HG03175 (cell line): ENCODE measurements at regions not wholly inside any gene's neighbourhood (a gene's known extent, or its start where the extent isn't known, plus 50 kb on each side); places are given as distances from the start of the nearest gene placed in this dataset.
A peak's percentile ranks its signal among the peaks of the same experiment; 100 is the strongest.
"Not testable (repeated sequence)": the region's sequence is repeated elsewhere in the genome, so short reads cannot be mapped to it uniquely, and the experiment has no call there.

ENCODE experiments used
- ATAC-seq: cut with Tn5 transposase; IDR thresholded peaks from one replicate; pipeline ENCODE4 v1.9.1; 2021; ENCODE audit warnings: mild to moderate bottlenecking, moderate library complexity; ENCODE audit not compliant: unreplicated experiment

GRCh38 chr1:172795741-172796140 is 136.8 kb downstream of the FASLG start:
- no peak for ATAC-seq

DNA sequence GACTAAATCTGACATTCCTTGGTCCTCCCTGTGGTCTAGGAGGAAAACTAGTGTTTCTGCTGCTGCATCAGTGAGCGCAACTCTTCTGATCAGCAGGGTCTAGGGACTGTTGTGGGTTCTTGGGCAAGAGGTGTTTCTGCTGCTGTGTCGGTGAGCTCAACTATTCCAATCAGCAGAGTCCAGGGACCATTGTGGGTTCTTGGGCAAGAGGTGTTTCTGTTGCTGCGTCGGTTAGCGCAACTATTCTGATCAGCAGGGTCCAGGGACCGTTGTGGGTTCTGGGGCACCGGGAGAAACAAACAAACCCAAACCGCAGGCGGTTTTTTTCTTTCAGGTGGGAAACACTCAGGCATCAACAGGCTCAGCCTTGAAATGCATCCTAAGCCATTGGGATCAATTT is 140.9 kb downstream of the FASLG start:
- ATAC-seq, result not testable (repeated sequence)

DNA sequence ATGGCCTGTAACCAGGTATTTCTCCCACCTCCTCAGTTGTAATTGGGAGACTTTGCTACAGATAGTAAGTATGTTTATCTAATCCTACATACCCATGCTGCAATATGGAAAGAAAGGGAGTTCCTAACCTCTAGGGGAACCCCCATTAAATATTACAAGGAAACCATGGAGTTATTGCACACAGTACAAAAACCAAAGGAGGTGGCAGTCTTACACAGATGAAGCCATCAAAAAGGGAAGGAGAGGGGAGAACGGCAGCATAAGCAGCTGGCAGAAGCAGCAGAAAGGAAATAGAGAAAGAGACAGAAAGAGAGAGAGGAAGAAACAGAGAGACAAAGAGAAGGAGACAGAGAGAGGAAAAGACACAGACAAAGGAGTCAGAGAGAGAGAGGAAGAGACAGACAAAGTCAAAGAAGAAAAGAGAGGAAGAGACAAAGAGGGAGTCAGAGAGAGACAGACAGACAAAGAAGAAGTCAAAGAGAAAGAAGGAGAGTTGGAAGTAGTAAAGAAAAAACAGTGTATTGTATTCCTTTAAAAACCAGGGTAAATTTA is 142.9 kb downstream of the FASLG start:
- no peak for ATAC-seq

DNA sequence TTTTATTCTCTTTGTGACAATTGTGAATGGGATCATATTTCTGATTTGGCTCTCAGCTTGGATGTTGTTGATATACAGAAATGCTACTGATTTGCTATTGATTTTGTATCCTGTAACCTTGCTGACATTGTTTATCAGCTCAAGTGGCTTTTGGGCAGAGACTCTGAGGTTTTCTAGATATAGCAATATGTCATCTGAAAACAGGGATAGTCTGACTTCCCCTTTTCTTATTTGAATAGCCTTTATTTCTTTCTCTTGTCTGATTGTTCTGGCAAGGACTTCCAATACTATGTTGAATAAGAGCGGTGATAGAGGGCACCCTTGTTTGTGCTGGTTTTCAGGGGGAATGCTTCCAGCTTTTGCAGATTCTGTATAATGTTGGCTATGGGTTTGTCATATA is 150.8 kb downstream of the FASLG start:
- ATAC-seq, result no peak

DNA sequence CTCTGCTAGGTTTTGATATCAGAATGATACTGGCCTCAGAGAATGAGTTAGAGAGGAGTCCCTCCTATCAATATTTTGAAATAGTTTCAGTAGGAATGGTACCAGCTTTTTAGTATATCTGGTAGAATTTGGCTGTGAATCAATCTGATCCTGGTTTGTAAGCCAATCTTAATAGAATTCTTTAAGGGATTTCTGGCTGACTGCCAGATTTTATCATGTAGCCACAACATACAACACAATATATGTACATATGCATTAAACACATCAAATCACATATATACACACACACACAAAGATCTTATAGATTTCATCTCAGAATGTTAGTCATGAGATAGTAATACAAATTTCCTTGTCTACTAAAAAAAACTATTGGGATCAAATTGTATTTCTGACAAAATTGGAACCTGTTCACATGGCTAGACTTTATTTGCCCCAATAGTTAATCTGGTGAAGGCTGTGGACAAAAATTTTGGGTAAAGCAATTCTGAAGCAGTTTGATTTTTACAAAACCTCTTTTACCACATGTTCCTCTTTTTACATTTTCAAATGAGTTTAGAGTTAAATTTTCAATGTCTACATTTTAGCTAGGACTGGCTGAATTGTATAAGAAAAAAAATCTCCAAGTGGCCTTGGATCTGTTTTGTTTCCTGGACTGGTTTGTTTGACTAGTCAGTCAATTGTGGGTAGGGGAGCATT is 151.7 kb downstream of the FASLG start:
- ATAC-seq, result no peak

DNA sequence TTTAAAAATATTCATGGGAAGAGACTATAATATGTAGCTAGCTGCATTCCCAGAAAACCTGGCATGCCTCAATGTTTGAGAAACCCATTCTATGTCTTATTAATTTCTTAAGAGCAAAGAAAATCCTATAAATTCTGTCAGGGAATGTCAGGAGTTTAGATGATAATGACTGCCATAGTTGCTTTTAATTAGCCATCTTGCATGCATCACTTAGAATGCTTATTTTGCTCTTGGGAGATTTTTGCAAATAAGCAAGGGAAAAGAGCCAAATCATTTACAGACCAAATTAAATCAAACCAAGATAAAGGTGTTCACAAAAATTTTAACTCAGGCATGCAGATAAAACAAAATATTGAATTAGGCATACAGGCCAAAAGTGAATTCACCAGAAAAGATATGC is 152.8 kb downstream of the FASLG start:
- ATAC-seq, result no peak

DNA sequence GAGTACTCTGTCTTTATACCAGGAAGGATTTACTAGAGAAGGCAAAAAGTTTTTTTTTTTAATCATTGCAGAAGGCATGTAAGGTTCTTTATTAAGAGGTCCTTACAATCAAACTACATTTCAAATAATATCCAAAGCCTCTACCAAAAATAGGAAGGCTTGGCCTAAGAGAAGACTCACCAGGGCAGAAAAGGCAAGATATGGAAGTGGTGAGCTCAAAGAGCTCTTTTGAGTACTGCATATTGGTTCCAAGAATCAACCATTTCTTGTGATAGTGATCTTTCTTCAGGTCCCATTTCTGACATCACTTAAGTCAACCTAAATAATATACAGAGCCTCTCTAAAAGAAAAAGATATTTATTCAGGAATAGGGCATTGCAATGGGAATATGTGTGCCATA is 153.2 kb downstream of the FASLG start:
- no peak for ATAC-seq

- ATAC-seq, result no peak
Measured at GRCh38 chr1:172813330-172813729, 154.4 kb downstream of the FASLG start.

GRCh38 chr1:172814428-172814827 is 155.5 kb downstream of the FASLG start:
- ATAC-seq, result no peak

- ATAC-seq, result no peak
Measured at GRCh38 chr1:172815740-172816139, 156.8 kb downstream of the FASLG start.

GRCh38 chr1:172818841-172819527 is 160.1 kb downstream of the FASLG start:
- ATAC-seq, result peak; percentile 90

DNA sequence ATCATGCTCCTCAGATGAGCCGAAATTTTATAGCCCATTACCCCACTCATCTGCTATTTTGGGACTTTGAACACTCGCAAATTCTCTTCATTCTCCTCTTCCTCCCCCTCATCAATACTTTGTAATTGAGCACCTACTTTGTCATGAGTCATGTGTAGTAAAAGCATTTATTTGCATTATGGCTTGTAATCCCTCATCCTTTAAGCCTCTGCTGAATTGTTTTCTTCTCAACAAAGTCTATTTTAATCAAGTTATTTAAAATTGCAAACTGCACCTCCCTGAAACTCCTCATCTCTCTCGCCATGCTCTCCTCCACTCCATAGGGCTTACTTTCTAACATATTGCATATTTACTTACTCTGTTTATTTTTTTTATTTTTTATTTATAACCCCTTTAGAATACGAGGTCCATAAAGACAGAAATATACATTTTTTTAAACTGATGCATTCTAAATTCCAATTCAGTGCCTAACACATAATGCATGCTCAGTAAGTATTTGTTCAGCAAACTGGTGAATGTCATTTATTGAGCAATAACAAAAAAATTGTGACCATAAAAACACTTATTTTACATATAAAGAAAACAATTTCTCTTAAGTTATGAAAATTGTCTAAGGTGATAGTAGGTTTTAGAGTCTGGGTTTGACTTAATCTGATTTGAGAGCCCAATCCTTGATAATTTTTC is 161.7 kb downstream of the FASLG start:
- no peak for ATAC-seq

GRCh38 chr1:172821609-172822274 is 162.8 kb downstream of the FASLG start:
- no peak for ATAC-seq

DNA sequence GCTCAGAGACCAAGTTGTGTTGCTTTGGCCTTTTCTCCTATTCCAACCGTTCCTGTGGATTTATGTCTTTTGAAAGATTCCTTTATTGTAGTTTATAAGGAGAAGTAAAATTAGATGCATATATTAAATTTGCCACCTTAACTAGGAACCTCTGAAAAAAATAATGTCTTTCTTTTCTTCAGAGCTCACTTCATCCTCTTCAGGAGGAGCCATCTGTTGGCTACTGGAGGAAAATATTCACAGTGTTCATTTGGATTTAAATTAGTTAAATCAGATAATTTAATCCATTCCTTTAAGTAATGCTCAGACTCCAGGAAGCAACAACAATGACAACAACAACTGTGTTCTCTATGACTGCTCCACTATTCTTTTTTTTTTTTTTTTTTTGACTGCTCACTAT is 164.0 kb downstream of the FASLG start:
- ATAC-seq, result no peak

DNA sequence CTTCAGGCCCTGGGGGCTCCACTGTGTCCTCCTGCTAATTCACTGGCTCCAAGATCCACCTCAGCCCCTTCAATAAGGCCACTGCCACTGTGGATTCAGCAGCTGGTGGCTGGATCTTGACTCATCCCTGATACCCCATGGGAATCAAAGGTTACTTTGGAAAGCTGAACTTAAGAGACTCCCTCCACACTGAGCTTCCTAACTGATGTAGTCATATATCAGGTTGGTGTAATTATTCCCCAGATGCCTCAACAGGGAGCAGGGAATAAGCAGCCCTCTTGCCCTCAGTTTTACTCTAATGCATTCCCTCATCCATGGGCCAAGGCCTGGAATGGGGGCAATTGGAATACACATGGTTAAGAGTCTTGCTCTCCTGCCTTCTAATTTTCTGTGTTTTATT is 164.6 kb downstream of the FASLG start:
- no peak for ATAC-seq

- ATAC-seq, result no peak
Measured at GRCh38 chr1:172824209-172824608, 165.3 kb downstream of the FASLG start.

GRCh38 chr1:172826096-172826741 is 167.3 kb downstream of the FASLG start:
- peak; percentile 79 for ATAC-seq

GRCh38 chr1:172827301-172827700 is 168.4 kb downstream of the FASLG start:
- no peak for ATAC-seq

GRCh38 chr1:172827841-172828240 is 168.9 kb downstream of the FASLG start:
- ATAC-seq, result no peak

DNA sequence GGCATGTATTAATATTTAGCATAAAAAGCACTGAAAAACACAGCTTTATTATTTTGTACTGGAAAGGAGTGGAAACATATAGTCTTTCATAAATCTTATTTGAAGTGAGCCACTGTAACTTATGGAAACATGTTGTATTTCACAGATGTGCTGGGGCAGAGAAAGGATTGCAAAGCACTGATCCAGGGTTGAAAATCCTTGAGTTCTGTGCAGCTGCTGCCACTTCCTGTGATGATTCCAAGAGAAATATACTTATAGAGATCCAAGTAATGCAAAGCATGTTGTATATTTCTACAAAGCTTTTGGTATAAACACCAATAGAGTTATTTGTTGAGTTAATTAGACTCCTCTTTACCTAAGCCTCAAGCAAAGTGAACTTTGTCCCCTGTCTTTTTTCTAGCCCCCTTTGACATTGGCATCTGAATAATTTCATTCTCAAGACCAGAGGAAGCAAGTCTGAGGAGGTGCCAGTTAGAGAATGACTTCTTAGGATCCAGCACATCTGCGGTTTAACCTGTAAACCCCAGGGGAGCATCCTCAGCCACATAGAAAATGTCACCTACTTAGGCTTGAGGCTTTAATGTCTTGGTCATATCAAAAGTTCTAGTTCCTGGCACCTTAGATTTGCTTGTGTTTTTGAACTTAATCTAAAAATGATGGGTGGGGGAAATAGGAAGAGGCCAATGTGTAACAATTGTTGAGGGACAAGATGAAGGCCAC is 173.3 kb downstream of the FASLG start:
- ATAC-seq, result peak; percentile 46
